B cell (primary cell): ENCODE measurements at regions not wholly inside any gene's neighbourhood (a gene's known extent, or its start where the extent isn't known, plus 50 kb on each side); places are given as distances from the start of the nearest gene placed in this dataset.

Experiments used
- EZH2 ChIP-seq: IDR thresholded peaks from 2 replicates; pipeline ENCODE4 v1.6.1; 2012; ENCODE audit warnings: borderline replicate concordance, low read depth, mild to moderate bottlenecking, moderate library complexity, low read length; ENCODE audit not compliant: insufficient read depth, poor library complexity, severe bottlenecking
- TF ChIP-seq, protein P1 (sequence below): fragments of 200-600 bp; IDR thresholded peaks from one replicate; pipeline ENCODE4 v1.8.0; 2022; ENCODE audit warnings: antibody characterized with exemption, mild to moderate bottlenecking

DNA sequence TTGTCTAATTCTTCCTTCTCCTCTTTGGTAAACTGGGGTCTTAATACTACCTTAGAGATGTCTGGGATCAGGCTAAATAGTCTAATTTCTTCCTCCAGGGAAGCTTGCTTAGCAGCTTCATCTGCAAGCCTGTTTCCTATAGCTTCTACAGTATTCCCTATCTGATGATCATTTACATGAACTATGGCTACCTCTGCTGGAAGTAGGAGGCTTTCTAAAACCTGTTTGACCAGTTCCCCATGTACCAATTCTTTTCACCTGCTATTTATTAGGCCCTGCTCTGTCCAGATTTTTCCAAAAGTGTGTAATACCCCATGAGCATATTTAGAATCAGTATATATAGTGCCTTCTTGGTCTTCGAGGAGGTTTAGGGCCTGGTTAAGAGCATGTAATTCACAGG is 619.8 kb downstream of the HINT1 start:
- TF ChIP-seq, protein P1, sequence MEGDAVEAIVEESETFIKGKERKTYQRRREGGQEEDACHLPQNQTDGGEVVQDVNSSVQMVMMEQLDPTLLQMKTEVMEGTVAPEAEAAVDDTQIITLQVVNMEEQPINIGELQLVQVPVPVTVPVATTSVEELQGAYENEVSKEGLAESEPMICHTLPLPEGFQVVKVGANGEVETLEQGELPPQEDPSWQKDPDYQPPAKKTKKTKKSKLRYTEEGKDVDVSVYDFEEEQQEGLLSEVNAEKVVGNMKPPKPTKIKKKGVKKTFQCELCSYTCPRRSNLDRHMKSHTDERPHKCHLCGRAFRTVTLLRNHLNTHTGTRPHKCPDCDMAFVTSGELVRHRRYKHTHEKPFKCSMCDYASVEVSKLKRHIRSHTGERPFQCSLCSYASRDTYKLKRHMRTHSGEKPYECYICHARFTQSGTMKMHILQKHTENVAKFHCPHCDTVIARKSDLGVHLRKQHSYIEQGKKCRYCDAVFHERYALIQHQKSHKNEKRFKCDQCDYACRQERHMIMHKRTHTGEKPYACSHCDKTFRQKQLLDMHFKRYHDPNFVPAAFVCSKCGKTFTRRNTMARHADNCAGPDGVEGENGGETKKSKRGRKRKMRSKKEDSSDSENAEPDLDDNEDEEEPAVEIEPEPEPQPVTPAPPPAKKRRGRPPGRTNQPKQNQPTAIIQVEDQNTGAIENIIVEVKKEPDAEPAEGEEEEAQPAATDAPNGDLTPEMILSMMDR, result no peak
- TF ChIP-seq EZH2, result no peak
